ENCODE measurements at regions not wholly inside any gene's neighbourhood (a gene's known extent, or its start where the extent isn't known, plus 50 kb on each side); places are given as distances from the start of the nearest gene placed in this dataset.

DNA sequence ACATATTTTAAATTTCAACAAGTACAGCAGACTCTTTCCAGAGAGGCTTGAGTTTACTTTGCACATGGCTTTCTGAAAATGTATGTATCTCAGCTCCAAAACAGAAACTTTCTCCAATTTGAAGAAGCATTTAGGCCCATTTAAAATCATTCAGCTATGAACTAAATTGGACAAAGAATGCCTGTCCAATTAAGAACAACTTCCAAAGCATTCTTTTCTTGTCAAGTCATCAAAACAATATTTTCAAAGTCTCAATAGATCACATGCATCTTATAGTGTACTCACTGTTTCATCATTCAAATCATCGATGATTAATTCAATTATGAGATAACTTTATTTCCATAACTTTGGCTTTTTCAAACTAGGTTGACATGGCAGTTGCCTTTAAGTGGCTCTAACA lies 95.2 kb downstream of the KBTBD8 start:
- H2BK5ac ChIP-seq (ENCODE audit: low read depth, low read length, poor library complexity, severe bottlenecking), result no peak overlapping the region
- H4K8ac ChIP-seq (ENCODE audit: low read depth in 2 of 2, low read length in 2 of 2), result no peak overlapping the region
- no peak overlapping the region for H3K4ac ChIP-seq (ENCODE audit: low read depth, low read length)
- no peak overlapping the region for H3K9ac ChIP-seq (ENCODE audit: low read depth, low read length)
- H3K23ac ChIP-seq (ENCODE audit: low read depth, low read length), result no peak overlapping the region
- H3K9me3 ChIP-seq (ENCODE audit: control insufficient read depth, insufficient read depth, low read length), result no peaks in the 10 kb centered on the region
- no peaks in the 10 kb centered on the region for H4K20me1 ChIP-seq (ENCODE audit: insufficient read depth, low read length)
- H4K91ac ChIP-seq (ENCODE audit: insufficient read depth, low read depth, low read length), result no peak overlapping the region
- ATAC-seq (ENCODE audit: low read depth) (no peak), DNase-seq (peak; percentile 10)
- in situ Hi-C loops (cut with MboI; ENCODE audit: low sequenced_read_pairs) (loop anchor here (10.0 kb wide), 1 partner anchor 119 kb away; no protein-coding TSS in a partner anchor), dilution Hi-C loops (cut with HindIII; ENCODE audit: low sequenced_read_pairs, unreplicated experiment) (no loop called here), intact Hi-C loops (cut with micrococcal nuclease) (no loop called here)
- H2AK9ac ChIP-seq (replicated peaks; ENCODE audit: low read depth, low read length, poor library complexity), result no peak overlapping the region
- H2AFZ ChIP-seq (replicated peaks; ENCODE audit: low read length, poor library complexity), result no peak overlapping the region
- peaks cover 3% of the 10 kb centered on the region; the same call in 1 of the 2 replicates for H3K4me1 ChIP-seq (ENCODE audit: control insufficient read depth, insufficient read depth, low read length)
- POLR2A ChIA-PET (ENCODE audit: unreplicated experiment), result interaction anchor here (0.6 kb wide), 1 partner anchor 41 kb away, joined by 4 read pairs; no protein-coding TSS in a partner anchor
- WGBS, 2 experiments (ENCODE audit: extremely low coverage in 2 of 2, insufficient read length in 1 of 2), result no CpG with 5 or more reads among the region's 1 CpG
- H3K14ac ChIP-seq (replicated peaks; ENCODE audit: low read depth, low read length), result no peak overlapping the region
- H2BK15ac ChIP-seq (ENCODE audit: low read depth, low read length), result no peak overlapping the region
- no peak overlapping the region for H4K5ac ChIP-seq (ENCODE audit: low read depth, low read length)
- H3K4me3 ChIP-seq (ENCODE audit: insufficient read depth, low read depth, low read length), result no peak overlapping the region
- CTCF ChIA-PET, result interaction anchor here (0.9 kb wide), 1 partner anchor 14 kb away, joined by 3 read pairs; no protein-coding TSS in a partner anchor
- no peak overlapping the region for H2BK20ac ChIP-seq (ENCODE audit: low read depth, low read length)
- no peak overlapping the region for H3K56ac ChIP-seq (ENCODE audit: extremely low read depth, insufficient read depth, low read length)
- no peak overlapping the region for H3K18ac ChIP-seq (ENCODE audit: low read depth, low read length)
- no peak overlapping the region for H3K27ac ChIP-seq (ENCODE audit: insufficient read depth, low read length)
- H2BK120ac ChIP-seq (ENCODE audit: low read depth, low read length), result no peak overlapping the region
- no peaks in the 10 kb centered on the region for H3K9me1 ChIP-seq (ENCODE audit: insufficient read depth, low read length)
- TF ChIP-seq, protein P1, sequence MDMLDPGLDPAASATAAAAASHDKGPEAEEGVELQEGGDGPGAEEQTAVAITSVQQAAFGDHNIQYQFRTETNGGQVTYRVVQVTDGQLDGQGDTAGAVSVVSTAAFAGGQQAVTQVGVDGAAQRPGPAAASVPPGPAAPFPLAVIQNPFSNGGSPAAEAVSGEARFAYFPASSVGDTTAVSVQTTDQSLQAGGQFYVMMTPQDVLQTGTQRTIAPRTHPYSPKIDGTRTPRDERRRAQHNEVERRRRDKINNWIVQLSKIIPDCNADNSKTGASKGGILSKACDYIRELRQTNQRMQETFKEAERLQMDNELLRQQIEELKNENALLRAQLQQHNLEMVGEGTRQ (IDR thresholded peaks at IDR 0.05; ENCODE audit: low read depth, low read length), result no peak
- TF ChIP-seq MAFK (IDR thresholded peaks at IDR 0.05; ENCODE audit: low read depth, low read length) (peak; percentile 49; the same call in 1 of the 2 replicates), MXI1 (IDR thresholded peaks at IDR 0.05; ENCODE audit: borderline replicate concordance, low read depth, low read length) (no peak), NFE2L2 (IDR thresholded peaks at IDR 0.05; ENCODE audit: low read depth, low read length) (no peak), FOS (IDR thresholded peaks at IDR 0.05; ENCODE audit: low read depth, low read length) (no peak)
- TF ChIP-seq, protein P2, sequence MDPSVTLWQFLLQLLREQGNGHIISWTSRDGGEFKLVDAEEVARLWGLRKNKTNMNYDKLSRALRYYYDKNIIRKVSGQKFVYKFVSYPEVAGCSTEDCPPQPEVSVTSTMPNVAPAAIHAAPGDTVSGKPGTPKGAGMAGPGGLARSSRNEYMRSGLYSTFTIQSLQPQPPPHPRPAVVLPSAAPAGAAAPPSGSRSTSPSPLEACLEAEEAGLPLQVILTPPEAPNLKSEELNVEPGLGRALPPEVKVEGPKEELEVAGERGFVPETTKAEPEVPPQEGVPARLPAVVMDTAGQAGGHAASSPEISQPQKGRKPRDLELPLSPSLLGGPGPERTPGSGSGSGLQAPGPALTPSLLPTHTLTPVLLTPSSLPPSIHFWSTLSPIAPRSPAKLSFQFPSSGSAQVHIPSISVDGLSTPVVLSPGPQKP (IDR thresholded peaks at IDR 0.05; ENCODE audit: borderline replicate concordance, low read depth, low read length), result no peak
- no TSS peak for BruUV-seq (replicated peaks)
- no peak overlapping the region for H3K4me2 ChIP-seq (ENCODE audit: low read depth, low read length)
- no peaks in the 10 kb centered on the region for H3K27me3 ChIP-seq (ENCODE audit: control insufficient read depth, insufficient read depth, low read length)
- H3K79me1 ChIP-seq (ENCODE audit: low read depth in 1 of 2, low read length in 2 of 2), result no peaks in the 10 kb centered on the region
- H2AK5ac ChIP-seq (ENCODE audit: low read depth, low read length), result no peak overlapping the region
- no peaks in the 10 kb centered on the region for H3K36me3 ChIP-seq (ENCODE audit: control insufficient read depth, insufficient read depth, low read length)
